Breast epithelium (tissue), 3 donors: ENCODE measurements at regions not wholly inside any gene's neighbourhood (a gene's known extent, or its start where the extent isn't known, plus 50 kb on each side); places are given as distances from the start of the nearest gene placed in this dataset.

Experiments
- POLR2A ChIP-seq: fragments of 450-650 bp; IDR thresholded peaks from one replicate; pipeline ENCODE4 v1.6.1; 2016; ENCODE audit warnings: antibody characterized with exemption, mild to moderate bottlenecking, moderate library complexity
- POLR2AphosphoS5 ChIP-seq, 3 donors: sonication (generic); formaldehyde crosslinking; IDR thresholded peaks; one replicate each; pipeline ENCODE4 v1.6.1; 2017; ENCODE audit warnings: antibody characterized with exemption in 3 of 3
- TF ChIP-seq, protein P1 (sequence below), 3 donors: fragments of 450-650 bp; IDR thresholded peaks; one replicate each; pipeline ENCODE4 v1.5.1; 2016 to 2017; ENCODE audit warnings: antibody characterized with exemption in 3 of 3, mild to moderate bottlenecking in 3 of 3, moderate library complexity in 3 of 3

DNA sequence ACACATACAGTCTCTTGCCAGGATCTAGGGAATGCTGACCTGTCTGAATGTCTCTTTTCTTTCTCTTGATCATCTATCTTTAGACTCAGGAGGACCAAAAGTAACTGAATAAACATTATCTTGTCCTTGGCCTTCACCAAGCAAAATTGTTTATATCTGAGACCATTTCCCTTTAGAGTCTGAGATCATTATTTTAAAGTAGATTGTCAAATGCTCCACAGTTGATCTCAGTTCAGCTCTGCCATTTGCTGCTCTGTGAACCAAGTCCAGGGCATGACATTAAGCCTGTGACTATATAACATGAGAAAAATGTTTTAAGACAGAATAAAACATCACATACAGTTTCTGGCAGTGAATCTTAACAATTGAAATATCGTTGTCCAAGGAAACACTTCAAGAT, 148.3 kb upstream of the NRSN1 start:
- TF ChIP-seq POLR2A (no peak), POLR2AphosphoS5 (IDR thresholded peaks at IDR 0.05) (no peak)
- TF ChIP-seq, protein P1, sequence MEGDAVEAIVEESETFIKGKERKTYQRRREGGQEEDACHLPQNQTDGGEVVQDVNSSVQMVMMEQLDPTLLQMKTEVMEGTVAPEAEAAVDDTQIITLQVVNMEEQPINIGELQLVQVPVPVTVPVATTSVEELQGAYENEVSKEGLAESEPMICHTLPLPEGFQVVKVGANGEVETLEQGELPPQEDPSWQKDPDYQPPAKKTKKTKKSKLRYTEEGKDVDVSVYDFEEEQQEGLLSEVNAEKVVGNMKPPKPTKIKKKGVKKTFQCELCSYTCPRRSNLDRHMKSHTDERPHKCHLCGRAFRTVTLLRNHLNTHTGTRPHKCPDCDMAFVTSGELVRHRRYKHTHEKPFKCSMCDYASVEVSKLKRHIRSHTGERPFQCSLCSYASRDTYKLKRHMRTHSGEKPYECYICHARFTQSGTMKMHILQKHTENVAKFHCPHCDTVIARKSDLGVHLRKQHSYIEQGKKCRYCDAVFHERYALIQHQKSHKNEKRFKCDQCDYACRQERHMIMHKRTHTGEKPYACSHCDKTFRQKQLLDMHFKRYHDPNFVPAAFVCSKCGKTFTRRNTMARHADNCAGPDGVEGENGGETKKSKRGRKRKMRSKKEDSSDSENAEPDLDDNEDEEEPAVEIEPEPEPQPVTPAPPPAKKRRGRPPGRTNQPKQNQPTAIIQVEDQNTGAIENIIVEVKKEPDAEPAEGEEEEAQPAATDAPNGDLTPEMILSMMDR (IDR thresholded peaks at IDR 0.05) = no peak
